ENCODE measurements at regions not wholly inside any gene's neighbourhood (a gene's known extent, or its start where the extent isn't known, plus 50 kb on each side); places are given as distances from the start of the nearest gene placed in this dataset.

GRCh38 chr6:119630561-119631192, 281.1 kb upstream of the MAN1A1 start:
- in situ Hi-C loops (cut with MboI; ENCODE audit: low sequenced_read_pairs) (no loop called here), dilution Hi-C loops (cut with HindIII; ENCODE audit: low sequenced_read_pairs, unreplicated experiment) (no loop called here), intact Hi-C loops (cut with micrococcal nuclease) (no loop called here)
- H3K14ac ChIP-seq (replicated peaks; ENCODE audit: low read depth, low read length): no peak overlapping the region
- H2BK120ac ChIP-seq (ENCODE audit: low read depth, low read length): no peak overlapping the region
- TF ChIP-seq CTCF (conservative IDR thresholded peaks at IDR 0.05; ENCODE audit: low read depth, low read length): no peak
- no peak for TF ChIP-seq NFE2L2 (IDR thresholded peaks at IDR 0.05; ENCODE audit: low read depth, low read length)
- TF ChIP-seq CEBPB (IDR thresholded peaks at IDR 0.05; ENCODE audit: low read depth, low read length): peak; percentile 85
- TF ChIP-seq USF2 (IDR thresholded peaks at IDR 0.05; ENCODE audit: low read depth, low read length): no peak
- H4K5ac ChIP-seq (ENCODE audit: low read depth, low read length): no peak overlapping the region
- no peak overlapping the region for H4K8ac ChIP-seq (ENCODE audit: low read depth in 2 of 2, low read length in 2 of 2)
- H2BK20ac ChIP-seq (ENCODE audit: low read depth, low read length): no peak overlapping the region
- H4K91ac ChIP-seq (ENCODE audit: insufficient read depth, low read depth, low read length): no peak overlapping the region
- no peaks in the 10 kb centered on the region for H3K27me3 ChIP-seq (ENCODE audit: control insufficient read depth, insufficient read depth, low read length)
- CTCF ChIA-PET: no interaction called here
- no peak overlapping the region for H3K4me3 ChIP-seq (ENCODE audit: insufficient read depth, low read depth, low read length)
- no peak overlapping the region for H3K9ac ChIP-seq (ENCODE audit: low read depth, low read length)
- H3K9me1 ChIP-seq (ENCODE audit: insufficient read depth, low read length): no peaks in the 10 kb centered on the region
- H3K4me2 ChIP-seq (ENCODE audit: low read depth, low read length): no peak overlapping the region
- H2AFZ ChIP-seq (replicated peaks; ENCODE audit: low read length, poor library complexity): no peak overlapping the region
- H3K79me1 ChIP-seq (ENCODE audit: low read depth in 1 of 2, low read length in 2 of 2): no peaks in the 10 kb centered on the region
- WGBS, 2 experiments (ENCODE audit: extremely low coverage in 2 of 2, insufficient read length in 1 of 2): 100% methylated on average over 2 of the region's 5 CpGs; no CpG with 5 or more reads in 1 of the 2 experiments
- H3K9me3 ChIP-seq (ENCODE audit: control insufficient read depth, insufficient read depth, low read length): no peaks in the 10 kb centered on the region
- no peaks in the 10 kb centered on the region; the same call in 1 of the 2 replicates for H3K4me1 ChIP-seq (ENCODE audit: control insufficient read depth, insufficient read depth, low read length)
- no peak overlapping the region for H3K18ac ChIP-seq (ENCODE audit: low read depth, low read length)
- no peaks in the 10 kb centered on the region for H4K20me1 ChIP-seq (ENCODE audit: insufficient read depth, low read length)
- H2AK9ac ChIP-seq (replicated peaks; ENCODE audit: low read depth, low read length, poor library complexity): no peak overlapping the region
- no TSS peak for BruUV-seq (replicated peaks)
- H2AK5ac ChIP-seq (ENCODE audit: low read depth, low read length): no peak overlapping the region
- H3K4ac ChIP-seq (ENCODE audit: low read depth, low read length): no peak overlapping the region
- no peaks in the 10 kb centered on the region for H3K36me3 ChIP-seq (ENCODE audit: control insufficient read depth, insufficient read depth, low read length)
- H2BK15ac ChIP-seq (ENCODE audit: low read depth, low read length): no peak overlapping the region
- H3K23ac ChIP-seq (ENCODE audit: low read depth, low read length): no peak overlapping the region
- H2BK5ac ChIP-seq (ENCODE audit: low read depth, low read length, poor library complexity, severe bottlenecking): no peak overlapping the region
- POLR2A ChIA-PET (ENCODE audit: unreplicated experiment): no interaction called here
- no peak overlapping the region for H3K56ac ChIP-seq (ENCODE audit: extremely low read depth, insufficient read depth, low read length)
- DNase-seq (no peak), ATAC-seq (ENCODE audit: low read depth) (no peak)
- no peak overlapping the region for H3K27ac ChIP-seq (ENCODE audit: insufficient read depth, low read length)

Data from IMR-90 (cell line).